ENCODE measurements at regions not wholly inside any gene's neighbourhood (a gene's known extent, or its start where the extent isn't known, plus 50 kb on each side); places are given as distances from the start of the nearest gene placed in this dataset.
"Not testable (repeated sequence)": the region's sequence is repeated elsewhere in the genome, so short reads cannot be mapped to it uniquely, and the experiment has no call there.

DNA sequence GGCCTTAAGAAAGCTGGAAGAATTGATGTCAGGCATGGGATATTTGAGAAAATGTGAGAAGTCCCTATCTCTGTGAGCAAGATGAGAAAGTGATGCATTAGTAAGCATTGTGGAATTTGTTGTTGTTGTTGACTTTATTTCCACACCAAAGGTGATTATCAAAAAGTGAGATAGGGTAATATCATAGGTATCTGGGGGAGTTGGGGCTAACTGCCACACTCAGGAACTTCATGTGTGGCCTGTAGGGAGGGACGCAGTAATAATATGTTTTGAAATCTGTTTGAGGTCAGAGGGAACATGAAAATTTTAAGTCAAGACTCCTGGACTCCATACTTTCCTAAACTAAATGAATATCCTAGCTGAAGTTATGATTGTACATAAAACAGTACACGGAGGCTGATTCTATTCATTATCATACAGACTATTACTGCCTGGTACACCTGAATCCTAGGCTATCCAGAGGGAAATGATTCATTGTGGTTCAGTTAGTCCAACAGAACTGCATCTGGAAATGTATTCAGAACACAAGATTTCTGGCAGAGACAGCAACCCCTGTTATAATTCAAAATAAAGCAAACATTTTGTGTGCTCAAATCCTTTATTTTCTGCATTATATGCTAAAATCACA is 304.8 kb downstream of the CPS1 start:
- no peak for DNase-seq

DNA sequence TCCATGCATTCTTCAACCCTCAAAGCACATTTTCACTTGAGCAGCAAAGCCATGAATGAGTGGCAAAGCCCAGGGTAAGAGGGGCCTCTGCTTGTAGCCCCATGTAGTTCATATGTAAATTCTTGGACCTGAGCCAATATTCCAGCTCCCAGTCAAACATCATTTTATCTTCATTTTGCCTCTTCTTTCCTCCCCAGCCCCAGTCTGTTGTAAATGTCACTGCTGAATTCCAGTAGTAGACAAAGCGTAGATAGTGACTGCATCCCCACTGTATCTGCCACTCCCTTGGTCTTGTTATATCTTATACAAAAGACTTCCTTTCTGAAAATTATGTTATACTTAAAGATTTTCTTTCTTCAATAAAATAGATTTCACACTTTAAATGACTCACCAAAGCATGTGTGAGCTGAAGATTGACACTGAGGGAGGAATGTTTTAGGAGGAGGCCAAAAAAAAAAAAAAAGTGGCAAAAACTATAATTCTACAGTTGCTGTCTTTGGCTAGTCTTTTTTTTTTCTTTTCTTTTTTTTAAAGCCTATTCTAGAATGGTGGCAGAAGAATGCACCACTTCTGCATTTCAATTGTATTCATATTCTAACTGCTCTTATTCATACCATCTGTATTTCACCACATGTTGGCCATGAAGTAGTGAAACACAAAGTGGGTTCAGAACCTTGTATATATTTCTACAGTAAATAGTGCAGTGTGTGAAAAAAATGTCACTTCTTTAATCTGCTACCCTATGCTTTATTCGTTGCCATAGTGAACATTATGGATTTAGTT is 306.1 kb downstream of the CPS1 start:
- no peak for DNase-seq

DNA sequence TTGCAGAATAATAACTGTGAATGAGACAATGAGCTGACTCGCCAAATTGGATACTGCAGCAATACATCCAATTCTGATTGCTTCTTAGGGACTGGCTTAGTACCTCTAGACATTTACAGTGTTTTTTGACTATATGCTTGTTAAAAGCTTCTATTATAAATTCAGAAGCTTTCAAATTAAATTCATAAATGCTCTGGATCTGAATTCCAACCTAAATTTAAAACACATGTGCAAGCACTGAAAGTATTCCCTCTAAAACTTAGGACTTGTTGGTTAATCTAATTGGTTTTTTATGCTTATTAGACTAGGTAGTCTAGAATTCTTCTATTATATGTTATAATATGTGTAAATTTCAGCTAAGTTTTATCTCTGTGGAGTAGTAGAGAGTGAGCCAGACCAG is 306.9 kb downstream of the CPS1 start:
- DNase-seq: no peak

DNA sequence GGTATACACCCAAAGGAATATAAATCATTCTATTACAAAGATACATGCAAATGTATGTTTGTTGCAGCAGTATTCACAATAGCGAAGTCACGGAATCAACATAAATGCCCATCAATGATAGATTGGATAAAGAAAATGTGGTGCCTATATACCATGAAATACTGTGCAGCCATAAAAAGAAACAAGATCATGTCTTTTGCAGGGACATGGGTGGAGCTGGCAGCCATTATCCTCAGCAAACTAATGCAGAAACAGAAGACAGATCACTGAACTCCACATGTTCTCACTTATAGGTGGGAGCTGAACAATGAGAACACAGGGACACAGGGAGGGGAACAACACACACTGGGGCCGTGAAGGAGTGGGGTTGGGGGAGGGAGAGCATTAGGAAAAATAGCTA is 315.2 kb downstream of the CPS1 start:
- not testable (repeated sequence) for DNase-seq

DNA sequence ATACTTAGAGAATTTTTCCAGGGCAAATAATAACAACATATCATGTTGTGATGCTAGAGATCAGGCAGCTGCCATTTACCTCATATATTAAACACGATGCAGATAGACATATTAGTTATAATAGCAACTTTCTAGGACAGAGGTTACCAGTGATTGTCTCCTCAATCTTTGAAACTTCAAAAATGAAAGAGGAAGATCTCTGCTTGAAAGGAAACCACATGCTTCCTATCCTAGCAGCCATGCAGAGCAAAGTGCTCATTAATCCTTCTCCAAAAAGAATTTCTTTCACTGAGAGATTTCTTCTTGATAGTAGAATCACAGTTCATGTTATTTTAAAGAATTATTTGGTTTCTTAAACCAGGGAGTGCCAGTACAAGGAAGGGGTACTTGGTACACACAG is 317.2 kb downstream of the CPS1 start:
- DNase-seq: no peak

DNA sequence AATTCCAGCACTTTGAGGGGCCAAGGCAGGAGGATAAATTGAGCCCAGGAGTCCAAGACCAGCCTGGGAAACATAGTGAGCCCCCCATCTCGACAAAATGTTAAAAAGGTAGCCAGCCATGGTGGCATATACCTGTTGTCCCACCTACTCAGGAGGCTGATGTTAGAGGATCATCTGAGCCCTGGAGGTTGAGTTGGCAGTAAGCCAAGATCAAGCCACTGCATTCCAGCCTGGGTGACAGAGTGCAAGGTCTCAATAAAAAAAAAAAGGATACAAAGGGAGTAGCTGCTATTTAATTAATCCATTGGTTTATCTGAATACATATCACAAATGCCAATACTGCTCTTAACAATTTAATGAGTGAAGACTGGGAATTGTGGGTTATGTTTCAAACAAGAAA is 327.8 kb downstream of the CPS1 start:
- no peak for DNase-seq

DNA sequence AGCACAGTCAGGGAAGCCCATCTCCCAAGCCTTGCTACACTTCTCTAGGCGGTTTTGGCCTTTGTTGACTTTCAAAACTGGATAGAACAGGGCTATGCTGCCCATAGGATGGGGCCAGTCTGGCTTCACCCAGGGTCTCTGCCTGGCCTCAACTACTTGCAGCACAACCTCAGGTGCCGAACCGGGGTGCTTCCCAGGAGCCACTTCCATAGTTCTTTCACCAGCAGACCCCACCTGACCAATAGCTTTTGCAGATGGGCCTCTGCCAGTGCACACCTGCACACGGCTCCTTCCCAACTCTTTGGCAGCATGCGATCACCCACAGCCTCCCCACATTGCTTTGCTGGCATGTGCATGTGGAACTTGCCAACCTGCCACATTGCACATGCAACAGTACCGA is 331.6 kb downstream of the CPS1 start:
- no peak for DNase-seq

DNA sequence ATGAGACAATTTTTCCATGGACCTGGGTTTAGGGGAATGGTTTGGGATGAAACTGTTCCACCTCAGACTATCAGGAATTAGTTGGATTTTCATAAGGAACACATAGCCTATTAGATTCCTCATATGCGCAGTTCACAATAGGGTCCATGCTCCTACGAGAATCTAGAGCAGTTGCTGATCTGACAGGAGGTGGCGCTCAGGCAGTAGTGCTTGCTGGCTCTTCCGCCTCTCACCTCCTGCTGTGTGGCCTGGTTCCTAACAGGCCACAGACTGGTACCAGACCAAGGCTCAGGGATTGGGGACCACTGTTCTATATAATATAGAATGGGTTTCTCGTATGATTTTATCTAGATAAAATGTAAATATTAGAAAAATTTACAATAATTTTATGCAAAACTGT is 338.7 kb downstream of the CPS1 start:
- no peak for DNase-seq

DNA sequence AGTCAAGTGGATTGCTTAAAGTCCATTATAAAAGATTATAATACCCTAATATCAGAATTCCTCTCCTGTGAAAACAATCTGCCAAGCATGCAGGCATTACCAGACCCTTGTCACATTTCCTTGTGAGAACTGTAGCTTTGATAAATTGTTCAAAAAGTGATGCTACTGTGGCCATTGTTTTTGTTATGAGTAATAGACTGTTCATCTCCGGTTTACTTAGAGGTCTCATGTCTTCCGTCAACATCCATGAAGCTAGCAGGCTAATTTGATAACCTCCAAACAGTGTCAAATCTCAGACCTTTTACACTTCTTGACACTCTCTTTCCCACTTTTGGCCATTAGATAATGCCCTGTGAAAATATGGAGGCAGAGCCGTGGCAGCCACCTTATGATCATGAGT is 342.7 kb downstream of the CPS1 start:
- DNase-seq: no peak

DNA sequence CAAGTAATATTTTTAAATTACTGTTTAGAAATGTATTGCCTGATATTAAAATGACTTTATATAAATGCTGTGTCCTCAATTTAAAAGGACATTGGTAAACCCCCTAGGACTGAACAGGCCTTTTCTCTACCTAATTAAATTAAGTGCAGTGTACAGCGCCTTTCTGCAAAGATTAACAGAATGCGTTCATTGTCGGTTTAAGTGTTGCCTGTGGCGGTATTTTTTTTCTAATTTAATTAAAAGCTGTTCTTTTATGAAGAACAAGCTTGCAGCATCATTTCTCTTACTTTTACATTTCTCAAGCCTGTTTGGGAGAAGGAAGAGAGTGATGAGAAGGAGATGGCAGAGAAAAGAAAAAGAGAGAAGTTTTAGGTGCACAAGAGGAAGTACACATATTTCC is 344.9 kb downstream of the CPS1 start:
- no peak for DNase-seq

DNA sequence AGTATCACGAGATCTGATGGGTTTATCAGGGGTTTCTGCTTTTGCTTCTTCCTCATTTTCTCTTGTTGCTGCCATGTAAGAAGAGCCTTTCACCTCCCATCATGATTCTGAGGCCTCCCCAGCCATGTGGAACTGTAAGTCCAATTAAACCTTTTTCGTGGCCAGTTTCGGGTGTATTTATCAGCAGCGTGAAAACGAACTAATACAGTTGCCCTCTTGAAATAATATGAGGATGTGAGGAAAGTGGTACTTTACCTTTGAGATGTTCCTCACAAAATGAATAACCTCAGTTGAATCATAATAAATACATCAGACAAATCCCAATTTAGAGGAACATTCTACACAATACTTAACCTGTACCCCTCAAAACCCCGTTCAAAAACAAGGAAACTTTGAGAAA is 356.4 kb downstream of the CPS1 start:
- no peak for DNase-seq

DNA sequence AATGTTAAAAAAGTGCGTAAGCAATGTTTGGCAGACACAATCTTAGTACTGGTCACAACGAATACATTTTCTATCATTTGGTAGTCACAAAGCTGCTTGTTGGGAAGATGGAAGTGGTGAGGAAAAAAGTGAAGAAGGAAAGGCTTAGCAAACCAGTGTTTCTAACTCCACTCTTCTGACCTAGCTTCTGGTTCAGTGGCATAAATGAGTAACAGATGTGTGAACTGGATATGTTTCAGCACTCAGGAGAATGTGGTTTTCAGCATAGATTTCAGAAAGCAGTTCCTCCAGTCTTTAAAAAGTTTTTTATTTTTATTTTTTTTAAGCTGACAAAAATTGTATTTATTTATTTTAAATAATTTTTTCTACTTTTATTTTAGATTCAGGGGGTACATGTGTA is 357.1 kb downstream of the CPS1 start:
- DNase-seq: no peak

DNA sequence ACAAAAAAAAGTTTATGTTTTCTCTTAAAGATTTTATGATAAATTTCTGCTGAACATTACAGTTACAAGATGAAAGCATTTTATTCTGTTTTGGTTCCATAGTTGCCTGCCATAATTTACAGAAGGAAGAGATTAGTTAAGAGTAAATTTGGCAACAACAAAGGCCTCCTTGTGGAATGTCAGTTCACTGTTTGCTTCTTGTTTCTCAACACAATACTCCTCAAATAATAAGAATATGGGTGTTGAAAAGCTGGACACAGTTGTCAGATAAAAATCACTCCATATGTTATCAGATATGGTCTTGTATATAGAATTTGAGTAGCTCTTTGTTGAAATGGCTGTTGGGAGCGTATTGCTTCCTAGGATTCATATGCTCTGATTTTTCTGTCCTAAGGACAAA is 359.5 kb downstream of the CPS1 start:
- DNase-seq: no peak

DNA sequence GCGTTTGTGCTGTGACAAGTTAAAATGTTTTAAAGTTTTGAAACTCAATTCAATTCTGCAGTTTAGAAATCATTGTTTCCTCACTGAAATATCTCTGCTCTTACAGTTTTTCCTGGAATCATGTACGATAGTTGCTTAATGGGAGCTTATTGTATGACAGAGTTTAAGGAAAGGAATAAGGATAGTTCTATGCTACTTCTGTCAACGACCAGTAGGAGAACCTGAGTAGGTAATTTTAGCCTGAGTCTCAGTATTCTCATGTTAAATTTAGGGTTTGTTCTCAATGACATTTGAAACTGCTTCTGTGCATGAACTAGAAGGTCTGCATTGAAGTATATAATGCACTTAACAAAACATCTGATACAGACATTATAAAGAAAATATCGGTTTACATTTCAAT is 361.1 kb downstream of the CPS1 start:
- no peak for DNase-seq

DNA sequence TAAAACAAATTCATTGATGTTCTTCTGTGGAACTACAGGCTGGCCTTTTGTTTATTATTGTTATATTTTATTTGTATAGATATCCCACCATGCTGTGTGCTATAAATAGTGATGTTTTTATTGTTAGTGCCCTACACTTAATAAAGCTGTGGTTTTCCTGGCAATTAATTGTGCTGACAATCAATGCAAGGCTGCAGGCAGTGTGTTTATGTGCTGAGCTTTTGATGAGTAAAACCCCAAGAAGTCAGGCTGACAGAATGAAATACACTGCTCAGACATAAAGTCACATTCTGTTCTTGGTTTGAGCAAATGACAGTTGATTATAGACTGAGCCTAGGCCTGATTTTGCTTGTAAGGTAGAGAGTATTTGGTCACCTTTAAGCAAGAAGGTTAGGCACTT is 362.7 kb downstream of the CPS1 start:
- DNase-seq: no peak

DNA sequence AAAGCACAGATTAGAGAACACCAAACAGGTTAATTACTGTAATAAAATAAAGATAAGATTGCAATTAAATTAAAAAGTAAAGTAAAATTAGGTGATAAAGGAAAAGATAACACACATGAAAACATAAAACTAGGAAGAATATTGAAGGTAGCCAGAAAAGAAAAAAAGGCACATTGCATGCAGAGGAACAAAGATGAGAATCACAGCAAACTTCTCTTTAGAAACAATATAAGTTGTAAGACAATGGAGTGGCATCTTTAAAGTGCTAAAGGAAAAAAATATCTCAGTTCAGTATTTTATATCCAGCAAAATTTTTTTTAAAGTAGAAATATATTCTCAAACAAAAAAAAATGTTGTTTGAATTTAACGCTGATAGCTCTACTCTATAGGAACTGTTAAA is 366.0 kb downstream of the CPS1 start:
- no peak for DNase-seq

DNA sequence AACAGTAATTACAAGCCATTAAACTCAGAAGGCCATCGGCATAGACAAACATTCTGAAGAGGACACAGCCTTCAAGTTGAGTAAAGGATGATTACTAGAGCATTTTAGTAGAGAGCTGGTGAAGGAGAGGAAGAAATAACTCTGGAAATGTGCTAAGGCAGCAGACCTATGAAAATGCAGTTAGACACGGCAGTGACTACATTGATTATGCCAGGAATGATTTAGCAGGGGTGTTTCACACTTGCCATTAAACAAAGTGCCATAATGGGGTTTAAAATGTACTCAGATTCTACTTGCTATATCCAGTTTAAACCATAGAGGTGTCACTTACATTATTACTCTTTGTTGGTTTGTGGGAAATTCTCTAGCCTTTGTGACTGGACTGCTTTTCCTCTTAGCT is 372.3 kb downstream of the CPS1 start:
- no peak for DNase-seq

DNA sequence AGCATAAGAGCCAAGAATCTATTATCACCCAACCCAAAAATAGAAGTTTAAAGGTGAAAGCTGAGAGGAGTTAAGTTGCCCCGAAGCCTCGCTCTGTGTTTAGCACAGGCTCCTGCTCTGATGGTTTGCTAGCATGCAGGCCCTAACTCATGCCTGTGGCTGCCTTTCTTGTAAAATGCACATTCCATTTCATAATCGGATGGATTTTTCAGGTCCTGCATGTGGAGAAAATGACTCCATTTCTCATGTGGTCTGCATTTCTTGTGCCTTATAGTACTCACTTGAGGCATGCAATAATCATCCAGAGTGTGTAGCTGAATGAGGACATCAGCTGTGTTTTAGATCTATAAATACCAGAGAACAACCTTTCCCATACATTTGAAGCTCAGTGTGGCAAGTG is 381.8 kb downstream of the CPS1 start:
- DNase-seq: no peak

DNA sequence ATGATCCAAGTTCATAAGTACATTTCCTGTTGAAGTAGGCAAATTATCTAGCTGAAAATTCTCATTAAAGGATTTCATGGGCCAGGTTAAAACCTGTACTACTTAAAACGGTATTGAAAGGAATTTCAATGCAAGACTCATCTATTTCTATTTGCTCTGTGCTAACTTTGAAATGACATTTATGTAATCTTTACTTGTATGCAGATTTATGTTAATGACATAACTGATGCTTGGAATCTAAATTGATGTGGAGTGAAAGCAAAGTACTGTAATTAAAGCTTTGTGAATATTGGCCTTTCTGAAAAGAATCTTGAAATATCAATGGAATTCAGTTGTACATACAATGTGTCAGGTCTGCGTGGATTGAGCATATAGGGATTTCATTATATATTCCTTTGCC is 390.0 kb downstream of the CPS1 start:
- no peak for DNase-seq

DNA sequence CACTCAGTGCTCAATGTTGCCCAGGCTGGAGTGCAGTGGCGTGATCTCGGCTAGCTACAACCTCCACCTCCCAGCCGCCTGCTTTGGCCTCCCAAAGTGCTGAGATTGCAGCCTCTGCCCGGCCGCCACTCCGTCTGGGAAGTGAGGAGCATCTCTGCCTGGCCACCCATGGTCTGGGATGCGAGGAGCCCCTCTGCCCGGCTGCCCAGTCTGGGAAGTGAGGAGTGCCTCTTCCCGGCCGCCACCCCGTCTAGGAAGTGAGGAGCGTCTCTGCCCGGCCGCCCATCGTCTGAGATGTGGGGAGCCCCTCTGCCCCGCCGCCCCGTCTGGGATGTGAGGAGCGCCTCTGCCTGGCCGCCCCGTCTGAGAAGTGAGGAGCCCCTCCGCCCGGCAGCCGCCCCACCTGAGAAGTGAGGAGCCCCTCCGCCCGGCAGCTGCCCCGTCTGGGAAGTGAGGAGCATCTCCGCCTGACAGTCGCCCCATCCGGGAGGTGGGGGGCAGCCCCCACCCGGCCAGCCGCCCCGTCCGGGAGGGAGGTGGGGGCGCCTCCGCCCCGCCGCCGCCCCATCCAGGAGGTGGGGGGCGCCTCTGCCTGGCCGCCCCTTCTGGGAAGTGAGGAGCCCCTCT is 394.1 kb downstream of the CPS1 start:
- DNase-seq: not testable (repeated sequence)

DNA sequence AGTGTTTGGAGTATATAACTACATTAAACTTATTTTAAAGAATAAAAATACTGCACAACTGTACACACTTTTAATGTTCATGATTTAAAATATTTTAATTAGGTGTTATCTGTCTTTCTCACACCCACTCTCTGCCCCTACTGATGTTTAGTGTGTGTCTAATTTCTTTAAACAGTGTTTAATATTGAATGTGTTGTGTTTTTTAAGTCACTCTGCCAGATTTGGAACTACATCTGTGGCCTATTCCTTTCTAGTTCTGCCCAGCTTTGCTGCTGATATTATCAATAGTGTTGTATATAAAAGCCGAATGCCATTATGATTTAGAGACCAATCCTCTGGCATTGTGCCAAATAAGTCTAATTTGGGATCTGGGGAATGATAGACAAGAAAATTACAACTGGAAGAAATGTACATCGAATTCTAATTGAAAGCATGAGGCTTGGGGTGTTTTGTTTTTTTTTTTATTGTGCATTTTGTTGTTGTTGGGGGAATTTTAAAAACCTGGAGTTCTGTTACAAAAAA is 398.0 kb downstream of the CPS1 start:
- DNase-seq: no peak

DNA sequence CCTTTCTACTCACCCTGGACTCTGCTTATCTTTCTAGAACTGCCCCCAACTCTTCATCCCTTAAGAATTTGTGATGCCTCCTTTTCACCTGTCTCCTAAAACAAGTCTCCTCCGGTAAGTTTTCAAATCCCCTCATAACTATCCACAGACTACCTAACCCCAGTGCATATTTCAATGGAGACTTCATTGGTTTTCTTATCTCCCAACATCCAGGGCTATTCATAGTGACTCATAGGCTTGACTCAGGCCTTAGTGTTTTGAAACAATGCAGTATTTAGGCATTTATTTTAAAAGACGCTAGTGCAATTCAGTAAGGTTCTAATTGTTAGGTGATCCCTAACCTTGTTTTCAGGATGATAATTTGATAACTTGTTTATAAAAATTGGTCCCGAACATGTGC is 399.2 kb downstream of the CPS1 start:
- DNase-seq: no peak

DNA sequence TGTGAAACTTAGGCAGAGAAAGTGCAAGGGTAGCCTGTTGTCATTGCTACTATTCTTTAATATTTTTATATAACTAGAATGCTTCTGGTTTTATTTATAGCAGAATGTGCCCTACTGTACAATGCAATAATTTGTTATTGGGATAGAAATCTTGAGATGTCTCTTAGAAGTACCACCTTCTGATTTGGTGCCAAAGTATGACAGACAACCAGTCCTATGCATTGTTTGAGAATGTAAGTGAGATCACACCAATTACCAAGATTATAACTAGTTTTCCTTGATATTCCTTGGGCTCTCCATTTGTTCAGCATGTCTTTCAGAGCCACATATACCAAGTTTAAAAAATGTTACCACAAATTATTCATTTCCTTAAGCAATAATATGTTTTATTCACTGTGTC is 399.7 kb downstream of the CPS1 start:
- no peak for DNase-seq

DNA sequence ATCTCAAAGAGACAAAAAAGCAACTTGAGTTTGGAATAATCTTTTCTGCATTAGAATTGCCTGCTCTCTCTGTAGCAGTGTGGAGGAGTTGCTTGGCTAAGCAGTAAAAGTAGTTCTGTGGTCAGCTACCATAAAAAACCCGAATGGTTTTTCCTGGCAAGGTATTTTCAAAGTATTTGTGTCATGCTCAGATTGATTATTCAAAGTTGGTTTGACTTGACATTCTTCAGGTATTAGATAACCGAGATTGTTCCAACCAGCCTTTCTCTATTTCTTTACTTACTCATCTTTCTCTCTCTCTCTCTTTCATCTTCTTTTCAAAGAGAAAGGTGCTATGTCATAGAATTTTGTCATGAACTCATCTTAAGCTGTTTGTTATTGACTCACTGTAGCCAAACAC is 404.9 kb downstream of the CPS1 start:
- no peak for DNase-seq

Measured in midbrain (tissue), 1 donor.